Islet precursor cell (in vitro differentiated cells): ENCODE measurements at regions not wholly inside any gene's neighbourhood (a gene's known extent, or its start where the extent isn't known, plus 50 kb on each side); places are given as distances from the start of the nearest gene placed in this dataset.

Source experiments
- DNase-seq: peaks from one replicate; pipeline ENCODE4 v3.0.0-alpha.2; 2018

DNA sequence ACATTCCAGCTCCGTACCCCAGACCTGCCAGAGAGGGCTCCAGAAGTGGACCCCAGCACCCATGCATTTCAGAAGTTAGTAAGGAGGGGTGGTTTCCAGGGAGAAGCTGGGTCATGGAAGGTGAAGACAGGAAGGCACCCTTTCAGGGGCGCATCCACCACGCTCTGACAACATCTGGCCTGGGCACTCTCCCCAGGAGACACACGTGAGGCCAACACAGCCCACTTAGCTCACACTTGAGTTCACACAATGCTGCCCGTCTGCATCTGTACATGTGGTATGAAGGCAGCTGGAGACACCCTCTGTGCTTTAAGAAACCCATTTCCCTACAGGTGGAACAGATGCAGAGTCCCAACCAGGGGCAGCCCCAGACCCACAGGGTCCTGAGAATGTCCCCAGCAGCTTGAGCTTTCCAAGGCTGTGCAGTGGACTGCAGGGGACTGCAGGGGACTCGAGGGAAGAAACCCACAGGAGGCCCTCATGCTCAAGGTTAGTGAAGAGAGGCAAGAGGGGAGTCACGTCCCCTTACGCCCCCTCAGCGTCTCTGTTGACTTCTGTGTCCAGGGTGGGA is 326.8 kb upstream of the IRX1 start:
- no peak for DNase-seq

- DNase-seq, result no peak
Observed at GRCh38 chr5:3266861-3267260, 328.8 kb upstream of the IRX1 start.

GRCh38 chr5:3265936-3266335 is 329.7 kb upstream of the IRX1 start:
- DNase-seq, result no peak

- no peak for DNase-seq
Observed at GRCh38 chr5:3265131-3265885, 330.3 kb upstream of the IRX1 start.

- DNase-seq, result no peak
Observed at GRCh38 chr5:3262451-3262850, 333.2 kb upstream of the IRX1 start.

DNA sequence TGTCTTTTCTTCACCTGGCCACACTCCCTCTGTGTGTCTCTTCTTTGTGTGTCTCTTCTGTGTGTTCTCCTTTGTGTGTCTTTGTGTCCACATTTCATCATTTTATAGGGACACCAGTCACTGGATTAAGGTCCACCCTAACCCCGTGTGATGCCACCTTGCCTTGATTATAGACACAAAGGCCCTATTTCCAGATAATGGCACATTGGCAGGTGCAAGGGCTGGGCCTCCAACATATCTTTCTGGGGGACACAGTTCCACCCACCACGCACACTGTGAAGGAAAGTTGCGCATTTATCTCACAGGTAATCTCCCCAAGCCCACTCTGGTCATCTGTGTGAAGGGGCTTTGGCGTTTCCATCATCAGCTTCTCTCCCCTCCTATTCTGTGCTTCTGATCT is 334.6 kb upstream of the IRX1 start:
- no peak for DNase-seq

DNA sequence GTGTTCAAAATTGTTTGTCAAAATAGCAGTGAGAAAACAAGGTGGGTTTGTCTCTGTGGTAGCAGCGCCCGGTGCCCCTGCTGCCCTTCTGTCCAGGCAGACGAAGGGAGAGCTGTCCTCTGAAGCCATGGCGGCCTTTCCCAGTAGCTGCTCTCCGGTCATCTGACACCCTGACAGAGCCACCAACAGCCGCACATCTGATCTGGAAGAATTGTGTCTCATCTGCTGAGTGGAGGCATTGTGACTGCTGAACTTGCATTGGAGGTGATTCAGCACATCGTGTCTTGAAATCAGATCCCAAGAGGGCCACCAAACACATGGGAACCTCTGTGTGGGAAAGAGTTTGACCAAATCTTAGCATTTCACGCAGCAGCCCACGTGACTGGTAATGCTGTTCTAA is 337.6 kb upstream of the IRX1 start:
- DNase-seq, result no peak

GRCh38 chr5:3252235-3252634 is 343.4 kb upstream of the IRX1 start:
- DNase-seq, result no peak

- peak; percentile 38 for DNase-seq
Observed at GRCh38 chr5:3251784-3252183, 343.8 kb upstream of the IRX1 start.

GRCh38 chr5:3249401-3249800 is 346.2 kb upstream of the IRX1 start:
- no peak for DNase-seq

DNA sequence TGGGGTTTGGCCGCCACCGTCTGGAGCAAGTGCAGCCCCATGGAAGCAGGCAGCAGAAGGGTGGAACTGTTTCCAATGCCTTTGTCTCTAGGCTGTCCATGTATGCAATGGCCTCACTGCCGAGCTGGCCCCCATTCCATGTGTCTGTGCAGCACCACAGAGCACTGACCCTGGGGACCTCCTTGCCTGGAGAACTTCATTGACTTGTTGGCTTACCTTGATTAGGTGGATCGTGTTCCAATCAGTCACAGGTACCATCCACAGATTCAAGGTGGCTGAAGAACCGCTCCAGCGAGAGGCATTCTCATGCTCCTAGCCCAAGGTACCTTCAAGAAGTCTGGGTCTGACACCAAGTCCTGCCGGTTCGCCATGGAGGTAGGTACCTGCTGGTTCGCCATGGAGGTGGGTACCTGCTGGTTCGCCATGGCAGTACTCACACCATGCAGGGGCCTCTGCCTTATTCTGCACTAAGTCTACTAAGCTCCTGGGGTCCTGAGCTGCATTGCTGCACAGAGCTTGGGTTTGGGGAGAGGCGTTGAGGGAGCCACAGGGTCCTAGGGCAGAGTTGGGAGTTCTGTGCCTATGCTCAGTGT is 358.3 kb upstream of the IRX1 start:
- no peak for DNase-seq

DNA sequence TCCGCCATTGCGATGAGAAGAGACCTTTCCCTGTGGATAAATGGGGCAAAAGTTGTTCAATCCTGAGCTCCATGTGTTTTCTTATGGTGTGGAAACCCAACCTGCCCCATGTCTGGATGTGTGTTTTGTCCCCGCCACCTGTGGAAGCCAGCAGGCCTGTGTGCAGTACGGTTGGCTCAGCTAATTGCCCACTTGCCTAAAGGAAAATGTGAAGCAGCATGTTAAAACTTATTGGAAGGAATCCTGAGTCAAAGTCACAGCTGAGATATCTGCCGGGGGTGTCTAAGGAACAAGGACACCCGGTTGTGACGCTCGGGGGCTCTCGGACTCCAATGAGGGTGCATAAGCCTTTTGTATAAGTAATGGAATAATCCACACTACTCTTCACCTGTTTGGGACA is 361.1 kb upstream of the IRX1 start:
- no peak for DNase-seq

DNA sequence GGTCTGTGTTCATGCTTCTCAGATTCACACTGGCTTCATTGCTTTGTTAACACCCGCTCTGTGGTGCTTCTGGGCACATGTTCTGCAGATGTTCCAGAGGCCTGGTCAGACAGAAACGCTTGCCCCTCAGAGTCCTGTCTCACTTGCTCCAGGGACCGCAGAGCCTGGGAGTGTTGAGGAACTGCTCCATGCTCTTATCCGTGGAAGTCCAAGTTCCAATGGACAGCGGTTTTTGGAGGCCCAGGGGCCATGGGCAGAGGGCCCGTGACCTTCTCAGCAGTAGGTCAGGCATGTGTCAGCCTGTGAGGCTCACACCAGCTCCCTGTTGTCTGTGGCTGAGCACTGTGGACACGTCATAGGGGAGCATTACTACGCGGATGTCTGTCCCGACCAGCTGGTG is 364.7 kb upstream of the IRX1 start:
- DNase-seq, result no peak

GRCh38 chr5:3230254-3230653 is 365.4 kb upstream of the IRX1 start:
- no peak for DNase-seq

DNA sequence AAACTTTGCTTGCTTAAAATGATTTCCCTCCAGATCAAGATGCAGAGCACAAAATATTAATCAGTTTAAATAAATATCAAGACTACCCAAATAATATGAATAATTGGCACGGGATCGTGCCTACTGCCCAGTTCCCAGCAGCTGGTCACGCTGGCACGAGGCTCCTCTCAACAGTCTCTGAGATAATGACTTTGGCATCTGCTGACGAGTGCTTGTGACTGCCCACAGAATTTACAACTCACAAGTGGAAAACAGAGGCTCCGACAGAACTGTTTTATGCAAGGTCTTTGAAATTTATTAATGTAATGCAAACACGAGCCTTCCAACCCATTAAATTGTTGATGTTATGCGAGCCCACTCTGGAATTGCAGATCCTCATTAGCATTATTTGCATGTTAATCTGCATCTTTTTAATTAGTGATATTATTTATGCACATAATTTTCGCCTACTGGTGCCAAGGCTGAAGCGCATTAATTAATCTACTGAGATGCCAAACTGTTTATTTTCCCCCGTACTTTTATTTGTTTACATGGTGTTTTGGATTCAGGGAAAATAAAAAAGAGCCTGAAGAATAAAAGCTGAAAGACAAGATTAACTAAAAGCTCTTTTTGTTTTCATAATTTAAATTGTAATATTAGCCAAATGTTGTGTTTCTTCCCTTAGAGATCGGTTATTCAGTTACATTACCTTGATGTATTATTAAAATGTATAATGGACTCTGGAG is 369.3 kb upstream of the IRX1 start:
- DNase-seq, result no peak

GRCh38 chr5:3225201-3225960 is 370.3 kb upstream of the IRX1 start:
- DNase-seq, result no peak

DNA sequence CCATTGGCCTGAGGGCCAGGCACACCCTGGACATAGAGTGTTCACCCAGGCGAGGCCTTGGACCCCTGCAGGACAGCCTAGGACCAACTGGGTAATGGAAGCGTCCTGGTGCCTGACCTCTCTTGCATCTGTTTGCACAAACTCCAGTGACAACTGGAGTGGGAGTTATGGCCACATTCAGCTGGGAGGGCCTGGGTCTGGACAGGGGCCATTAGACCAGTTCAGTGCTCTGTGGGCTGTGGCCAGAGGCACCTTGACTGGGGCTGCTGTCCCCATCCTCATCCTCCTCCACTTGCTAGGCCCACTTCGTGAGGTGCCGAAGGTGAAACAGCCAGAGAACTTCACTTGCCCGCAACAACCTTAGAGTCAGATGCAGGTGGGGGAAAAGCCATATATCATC is 372.7 kb upstream of the IRX1 start:
- DNase-seq, result peak; percentile 29

DNA sequence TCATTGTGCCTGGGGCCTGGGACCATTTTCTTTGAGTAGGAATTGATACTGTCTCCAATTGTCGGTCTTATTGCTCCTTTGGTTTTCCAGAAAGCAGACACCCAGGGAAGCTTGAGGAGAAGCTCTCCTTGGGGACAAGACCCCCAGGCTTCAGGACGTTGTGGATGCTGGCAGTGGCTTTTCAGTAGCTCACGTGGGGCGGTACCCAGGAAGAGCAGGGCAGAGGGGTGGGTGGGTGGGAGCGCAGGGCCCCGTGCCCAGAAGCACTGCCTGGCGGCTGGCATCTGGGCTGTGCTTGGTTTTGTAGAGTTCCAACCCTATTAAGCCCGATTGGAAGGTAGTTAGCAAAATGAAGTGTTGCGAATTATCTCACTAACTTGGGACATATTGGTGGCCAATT is 374.2 kb upstream of the IRX1 start:
- peak; percentile 21 for DNase-seq

DNA sequence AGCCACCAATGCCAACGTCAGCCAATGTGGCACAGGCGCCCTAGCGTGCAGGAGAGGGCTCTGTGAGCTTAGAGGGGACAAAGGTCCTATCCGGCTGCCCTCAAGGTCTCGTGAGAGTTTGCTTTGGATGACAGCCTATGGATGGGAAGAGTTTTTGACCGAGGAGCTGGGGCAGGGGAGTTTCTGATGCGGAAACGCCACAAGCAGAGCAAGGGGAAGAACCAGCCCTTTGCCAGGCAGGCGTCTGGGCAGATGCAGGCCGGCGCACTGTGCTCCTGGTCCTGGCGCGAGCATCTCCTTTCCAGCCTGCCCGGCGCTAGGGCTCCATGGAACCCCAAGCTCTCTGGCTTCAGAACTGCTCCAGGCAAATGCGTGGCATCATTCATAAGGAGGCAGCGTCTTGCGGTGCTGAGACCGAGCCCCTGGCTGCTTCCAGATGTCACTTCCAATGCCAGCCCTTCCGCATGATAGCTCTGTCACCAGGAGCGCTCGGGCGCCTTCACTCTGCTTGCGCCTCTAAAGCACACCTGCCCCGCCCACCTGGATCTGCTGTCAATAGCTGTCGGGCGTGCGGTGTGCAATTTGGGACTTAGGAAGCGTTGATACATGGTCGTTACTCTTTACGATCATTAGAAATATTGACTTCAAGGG is 374.9 kb upstream of the IRX1 start:
- DNase-seq, result peak; percentile 34

GRCh38 chr5:3220201-3220600 is 375.4 kb upstream of the IRX1 start:
- DNase-seq, result peak; percentile 18

- DNase-seq, result peak; percentile 42
Observed at GRCh38 chr5:3218916-3219650, 376.5 kb upstream of the IRX1 start.
